NB4 (cell line): ENCODE measurements at regions not wholly inside any gene's neighbourhood (a gene's known extent, or its start where the extent isn't known, plus 50 kb on each side); places are given as distances from the start of the nearest gene placed in this dataset.

ENCODE experiments used
- DNase-seq: peaks from one replicate; pipeline ENCODE4 v3.0.0; 2010; ENCODE audit warnings: low read depth
- H3K4me3 ChIP-seq: one replicate; pipeline ENCODE4 v1.5.1; 2011; ENCODE audit warnings: mild to moderate bottlenecking, low read depth, low read length, moderate library complexity
- CTCF ChIP-seq: IDR thresholded peaks from one replicate; pipeline ENCODE4 v1.5.1; 2012; ENCODE audit warnings: low read depth, low read length
- MAX ChIP-seq: IDR thresholded peaks from 2 replicates; pipeline ENCODE4 v1.6.1; 2011; ENCODE audit warnings: low read depth, low read length
- MYC ChIP-seq: IDR thresholded peaks from 2 replicates; pipeline ENCODE4 v1.6.1; 2011; ENCODE audit warnings: low read depth, low read length
- POLR2A ChIP-seq: IDR thresholded peaks from 2 replicates; pipeline ENCODE4 v1.6.1; 2011; ENCODE audit warnings: mild to moderate bottlenecking; ENCODE audit not compliant: insufficient read length; ENCODE audit errors: extremely low read depth

GRCh38 chrX:8084006-8084405 lies 87.1 kb downstream of the VCX2 start:
- TF ChIP-seq MYC, result no peak
- no peak for TF ChIP-seq MAX
- no peak for TF ChIP-seq POLR2A
- TF ChIP-seq CTCF, result no peak
- H3K4me3 ChIP-seq, result no peak overlapping the region
- no peak for DNase-seq

- no peak for DNase-seq
- TF ChIP-seq POLR2A, result no peak
- no peak for TF ChIP-seq MAX
- no peak overlapping the region for H3K4me3 ChIP-seq
Observed at GRCh38 chrX:8083286-8083685, 87.8 kb downstream of the VCX2 start.

DNA sequence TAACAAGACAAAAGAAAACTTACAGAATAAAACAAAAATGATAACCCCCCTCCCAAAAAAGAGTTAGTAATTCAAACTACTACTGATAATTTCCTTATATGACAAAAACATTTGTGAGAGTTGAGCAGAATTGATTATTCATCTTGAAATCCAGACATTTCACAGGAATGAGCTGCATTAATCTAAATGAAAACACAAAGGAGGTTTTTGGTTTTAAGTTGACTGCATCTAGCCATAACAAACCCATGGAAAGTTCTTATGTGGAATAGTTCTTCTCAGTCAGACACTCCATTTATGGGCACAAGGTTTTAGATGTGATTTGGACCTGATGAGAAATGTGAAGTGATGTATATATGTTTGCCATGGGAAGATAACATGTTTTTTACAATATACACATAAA lies 95.4 kb downstream of the VCX2 start:
- no peak for TF ChIP-seq CTCF
- no peak for TF ChIP-seq POLR2A
- no peak for TF ChIP-seq MAX
- no peak for TF ChIP-seq MYC
- no peak for DNase-seq
- H3K4me3 ChIP-seq, result no peak overlapping the region

GRCh38 chrX:8067754-8068462 lies 103.2 kb downstream of the VCX2 start:
- no peak for DNase-seq

DNA sequence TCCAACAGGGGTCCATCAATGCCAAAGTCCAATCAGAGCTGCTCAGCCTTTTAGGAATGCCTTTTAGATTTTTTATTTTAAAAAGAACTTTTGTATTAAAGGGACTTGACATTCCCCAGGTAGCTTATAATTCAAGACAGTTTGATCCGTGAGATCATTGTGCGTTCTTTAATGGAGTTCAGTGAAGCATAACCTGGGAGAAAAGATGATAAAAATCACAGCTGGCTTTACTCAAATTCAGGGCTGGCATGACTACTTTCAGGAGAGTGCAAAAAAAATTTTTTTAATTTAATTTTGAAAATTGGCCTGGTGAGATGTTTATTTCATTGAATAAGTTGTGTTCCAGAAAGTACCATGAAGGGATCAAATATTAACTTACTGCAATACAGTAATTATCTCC lies 118.2 kb downstream of the VCX2 start:
- DNase-seq, result no peak
- TF ChIP-seq CTCF (no peak), POLR2A (no peak), MAX (no peak), MYC (no peak)

More at GRCh38 chrX:8067754-8068462, 103.2 kb downstream of the VCX2 start:
- no peak for TF ChIP-seq MYC
- no peak overlapping the region for H3K4me3 ChIP-seq

GRCh38 chrX:8049827-8050226 lies 121.2 kb downstream of the VCX2 start:
- no peak for DNase-seq

More for the DNA sequence above, 118.2 kb downstream of the VCX2 start:
- no peak overlapping the region for H3K4me3 ChIP-seq

More at GRCh38 chrX:8049827-8050226, 121.2 kb downstream of the VCX2 start:
- H3K4me3 ChIP-seq, result no peak overlapping the region
- TF ChIP-seq CTCF (no peak), POLR2A (no peak), MAX (no peak), MYC (no peak)
